Astrocyte of the spinal cord (primary cell): ENCODE measurements at regions not wholly inside any gene's neighbourhood (a gene's known extent, or its start where the extent isn't known, plus 50 kb on each side); places are given as distances from the start of the nearest gene placed in this dataset.
A peak's percentile ranks its signal among the peaks of the same experiment; 100 is the strongest.
"Not testable (repeated sequence)": the region's sequence is repeated elsewhere in the genome, so short reads cannot be mapped to it uniquely, and the experiment has no call there.

Experiments
- DNase-seq: peaks from one replicate; pipeline ENCODE4 v3.0.0; 2011; ENCODE audit warnings: low read depth, low spot score
- H3K4me3 ChIP-seq: 2 replicates; pipeline ENCODE4 v1.5.1; 2011; ENCODE audit warnings: low read depth, mild to moderate bottlenecking, low read length, moderate library complexity
- CTCF ChIP-seq: IDR thresholded peaks from 2 replicates; pipeline ENCODE4 v1.5.1; 2012; ENCODE audit warnings: low read depth, mild to moderate bottlenecking, low read length, inconsistent platforms
- in situ Hi-C: cut with HindIII; loops from 2 replicates; pipeline ENCODE4 v1.10.0; 2017; ENCODE audit warnings: low sequenced_read_pairs

- no peak for DNase-seq
- H3K4me3 ChIP-seq, result no peak overlapping the region
- in situ Hi-C loops, result no loop called here
- TF ChIP-seq CTCF, result no peak
Measured at GRCh38 chr7:69282946-69283345, 315.3 kb upstream of the AUTS2 start.

- no peak overlapping the region for H3K4me3 ChIP-seq
- in situ Hi-C loops, result no loop called here
- DNase-seq, result peak; percentile 14
- no peak for TF ChIP-seq CTCF
Measured at GRCh38 chr7:69283421-69283820, 314.9 kb upstream of the AUTS2 start.

- H3K4me3 ChIP-seq, result no peak overlapping the region
- in situ Hi-C loops, result no loop called here
- TF ChIP-seq CTCF, result no peak
- no peak for DNase-seq
Measured at GRCh38 chr7:69285854-69286253, 312.4 kb upstream of the AUTS2 start.

- in situ Hi-C loops, result no loop called here
- DNase-seq, result no peak
- H3K4me3 ChIP-seq, result no peak overlapping the region
- TF ChIP-seq CTCF, result no peak
Measured at GRCh38 chr7:69295977-69296376, 302.3 kb upstream of the AUTS2 start.

- in situ Hi-C loops, result no loop called here
- no peak for DNase-seq
- no peak overlapping the region for H3K4me3 ChIP-seq
- no peak for TF ChIP-seq CTCF
Measured at GRCh38 chr7:69301253-69301652, 297.0 kb upstream of the AUTS2 start.

- no peak overlapping the region for H3K4me3 ChIP-seq
- in situ Hi-C loops, result no loop called here
- no peak for DNase-seq
- TF ChIP-seq CTCF, result no peak
Measured at GRCh38 chr7:69309601-69310000, 288.7 kb upstream of the AUTS2 start.

GRCh38 chr7:69311489-69311888, 286.8 kb upstream of the AUTS2 start:
- in situ Hi-C loops, result no loop called here
- no peak overlapping the region for H3K4me3 ChIP-seq
- TF ChIP-seq CTCF, result no peak
- no peak for DNase-seq

- in situ Hi-C loops, DNase-seq, H3K4me3 ChIP-seq: not testable (repeated sequence)
Measured at GRCh38 chr7:69313852-69314251, 284.4 kb upstream of the AUTS2 start.
